RWPE2 (cell line): ENCODE measurements at regions not wholly inside any gene's neighbourhood (a gene's known extent, or its start where the extent isn't known, plus 50 kb on each side); places are given as distances from the start of the nearest gene placed in this dataset.

Source experiments
- ATAC-seq: fragments of 200-7000 bp; cut with Tn5 transposase; 3 replicates; pipeline ENCODE4 v1.9.1; 2021; ENCODE audit warnings: low read depth
- DNase-seq: peaks from one replicate; pipeline ENCODE4 v3.0.0-alpha.2; 2020; ENCODE audit warnings: low spot score
- H3K27ac ChIP-seq: fragments of 450-650 bp; 2 replicates; pipeline ENCODE4 v1.5.1; 2017; ENCODE audit warnings: mild to moderate bottlenecking; ENCODE audit not compliant: poor library complexity, severe bottlenecking
- H3K27me3 ChIP-seq: fragments of 250-450 bp; sonication (Bioruptor Pico); 2 replicates; pipeline ENCODE4 v1.5.1; 2021; ENCODE audit warnings: mild to moderate bottlenecking, moderate library complexity; ENCODE audit not compliant: insufficient read depth, poor library complexity, severe bottlenecking
- H3K36me3 ChIP-seq: fragments of 250-450 bp; sonication (Bioruptor Pico); 2 replicates; pipeline ENCODE4 v1.5.1; 2020; ENCODE audit warnings: low read depth, mild to moderate bottlenecking, moderate library complexity
- H3K4me1 ChIP-seq: fragments of 250-450 bp; sonication (Bioruptor Pico); 2 replicates; pipeline ENCODE4 v1.5.1; 2021; ENCODE audit warnings: mild to moderate bottlenecking, moderate library complexity; ENCODE audit not compliant: insufficient read depth, poor library complexity, severe bottlenecking
- H3K4me3 ChIP-seq: fragments of 250-450 bp; sonication (Bioruptor Pico); 2 replicates; pipeline ENCODE4 v1.5.1; 2021; ENCODE audit warnings: mild to moderate bottlenecking, moderate library complexity; ENCODE audit not compliant: severe bottlenecking
- H3K9me3 ChIP-seq: fragments of 250-450 bp; sonication (Bioruptor Pico); 2 replicates; pipeline ENCODE4 v1.5.1; 2021; ENCODE audit warnings: mild to moderate bottlenecking, moderate library complexity; ENCODE audit not compliant: severe bottlenecking
- TF ChIP-seq, protein P1 (sequence below): fragments of 450-650 bp; IDR thresholded peaks from one replicate; pipeline ENCODE4 v1.5.1; 2017; ENCODE audit warnings: mild to moderate bottlenecking, moderate library complexity; ENCODE audit not compliant: poor library complexity, severe bottlenecking

- H3K27me3 ChIP-seq: no peaks in the 10 kb centered on the region
- H3K4me3 ChIP-seq: no peak overlapping the region
- no peak for DNase-seq
- H3K4me1 ChIP-seq: no peaks in the 10 kb centered on the region
- TF ChIP-seq, protein P1, sequence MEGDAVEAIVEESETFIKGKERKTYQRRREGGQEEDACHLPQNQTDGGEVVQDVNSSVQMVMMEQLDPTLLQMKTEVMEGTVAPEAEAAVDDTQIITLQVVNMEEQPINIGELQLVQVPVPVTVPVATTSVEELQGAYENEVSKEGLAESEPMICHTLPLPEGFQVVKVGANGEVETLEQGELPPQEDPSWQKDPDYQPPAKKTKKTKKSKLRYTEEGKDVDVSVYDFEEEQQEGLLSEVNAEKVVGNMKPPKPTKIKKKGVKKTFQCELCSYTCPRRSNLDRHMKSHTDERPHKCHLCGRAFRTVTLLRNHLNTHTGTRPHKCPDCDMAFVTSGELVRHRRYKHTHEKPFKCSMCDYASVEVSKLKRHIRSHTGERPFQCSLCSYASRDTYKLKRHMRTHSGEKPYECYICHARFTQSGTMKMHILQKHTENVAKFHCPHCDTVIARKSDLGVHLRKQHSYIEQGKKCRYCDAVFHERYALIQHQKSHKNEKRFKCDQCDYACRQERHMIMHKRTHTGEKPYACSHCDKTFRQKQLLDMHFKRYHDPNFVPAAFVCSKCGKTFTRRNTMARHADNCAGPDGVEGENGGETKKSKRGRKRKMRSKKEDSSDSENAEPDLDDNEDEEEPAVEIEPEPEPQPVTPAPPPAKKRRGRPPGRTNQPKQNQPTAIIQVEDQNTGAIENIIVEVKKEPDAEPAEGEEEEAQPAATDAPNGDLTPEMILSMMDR: no peak
- no peak for ATAC-seq
- no peaks in the 10 kb centered on the region for H3K9me3 ChIP-seq
- no peaks in the 10 kb centered on the region for H3K36me3 ChIP-seq
- no peak overlapping the region for H3K27ac ChIP-seq
Measured at GRCh38 chr7:140283472-140283871, 106.7 kb upstream of the KDM7A start.

DNA sequence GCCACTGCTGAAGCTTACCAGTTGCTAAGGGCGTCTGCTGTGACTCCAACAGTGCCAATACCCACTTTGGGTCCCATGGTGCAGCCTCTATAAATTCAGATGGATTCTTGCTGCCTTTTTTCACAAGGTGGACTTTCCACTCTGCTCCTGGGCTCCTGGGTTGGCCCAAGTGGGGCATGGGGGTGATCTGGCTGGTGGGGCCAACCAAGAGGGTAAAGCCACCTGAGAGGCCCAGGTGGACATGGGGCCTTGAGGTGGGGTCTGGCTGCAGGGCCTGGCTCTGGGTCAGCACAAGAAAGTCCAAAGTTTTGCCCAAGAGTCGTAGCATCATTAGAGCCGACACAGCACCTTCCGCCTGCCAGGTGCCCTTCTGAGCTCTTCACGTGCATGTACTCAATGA lies 105.2 kb upstream of the KDM7A start:
- DNase-seq (no peak), ATAC-seq (no peak)
- Histone ChIP-seq H3K4me3 (no peak overlapping the region), H3K27me3 (no peaks in the 10 kb centered on the region), H3K27ac (no peak overlapping the region), H3K9me3 (no peaks in the 10 kb centered on the region), H3K36me3 (no peaks in the 10 kb centered on the region), H3K4me1 (no peaks in the 10 kb centered on the region)
- TF ChIP-seq, protein P1: no peak

DNA sequence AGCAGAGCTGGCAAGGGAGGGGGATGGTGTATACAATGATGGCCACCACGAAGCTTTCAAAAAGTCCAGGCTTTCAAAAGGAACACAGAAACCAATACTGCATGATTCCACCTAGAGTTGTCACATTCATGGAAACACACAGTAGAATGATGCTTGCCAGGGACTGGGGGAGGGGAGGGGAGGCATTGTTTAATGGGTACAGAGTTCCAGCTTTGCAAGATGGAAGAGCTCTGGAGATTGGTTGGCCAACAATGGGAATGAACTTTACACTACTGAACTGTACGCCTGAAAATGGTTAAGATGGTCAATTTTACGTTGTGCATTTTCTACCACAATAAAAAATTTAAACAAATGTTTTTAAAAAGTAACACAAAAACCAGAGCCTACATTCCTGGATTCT lies 104.5 kb upstream of the KDM7A start:
- Histone ChIP-seq H3K9me3 (no peaks in the 10 kb centered on the region), H3K36me3 (no peaks in the 10 kb centered on the region), H3K4me1 (no peaks in the 10 kb centered on the region), H3K27me3 (no peaks in the 10 kb centered on the region), H3K27ac (no peak overlapping the region), H3K4me3 (no peak overlapping the region)
- ATAC-seq: no peak
- DNase-seq: no peak
- TF ChIP-seq, protein P1: no peak

GRCh38 chr7:140276001-140276400 lies 99.2 kb upstream of the KDM7A start:
- no peak overlapping the region for H3K4me3 ChIP-seq
- no peaks in the 10 kb centered on the region for H3K4me1 ChIP-seq
- no peak for ATAC-seq
- no peak for DNase-seq
- no peak overlapping the region for H3K27ac ChIP-seq
- TF ChIP-seq, protein P1: no peak
- H3K27me3 ChIP-seq: no peaks in the 10 kb centered on the region
- peaks cover 1% of the 10 kb centered on the region for H3K9me3 ChIP-seq
- no peaks in the 10 kb centered on the region for H3K36me3 ChIP-seq

DNA sequence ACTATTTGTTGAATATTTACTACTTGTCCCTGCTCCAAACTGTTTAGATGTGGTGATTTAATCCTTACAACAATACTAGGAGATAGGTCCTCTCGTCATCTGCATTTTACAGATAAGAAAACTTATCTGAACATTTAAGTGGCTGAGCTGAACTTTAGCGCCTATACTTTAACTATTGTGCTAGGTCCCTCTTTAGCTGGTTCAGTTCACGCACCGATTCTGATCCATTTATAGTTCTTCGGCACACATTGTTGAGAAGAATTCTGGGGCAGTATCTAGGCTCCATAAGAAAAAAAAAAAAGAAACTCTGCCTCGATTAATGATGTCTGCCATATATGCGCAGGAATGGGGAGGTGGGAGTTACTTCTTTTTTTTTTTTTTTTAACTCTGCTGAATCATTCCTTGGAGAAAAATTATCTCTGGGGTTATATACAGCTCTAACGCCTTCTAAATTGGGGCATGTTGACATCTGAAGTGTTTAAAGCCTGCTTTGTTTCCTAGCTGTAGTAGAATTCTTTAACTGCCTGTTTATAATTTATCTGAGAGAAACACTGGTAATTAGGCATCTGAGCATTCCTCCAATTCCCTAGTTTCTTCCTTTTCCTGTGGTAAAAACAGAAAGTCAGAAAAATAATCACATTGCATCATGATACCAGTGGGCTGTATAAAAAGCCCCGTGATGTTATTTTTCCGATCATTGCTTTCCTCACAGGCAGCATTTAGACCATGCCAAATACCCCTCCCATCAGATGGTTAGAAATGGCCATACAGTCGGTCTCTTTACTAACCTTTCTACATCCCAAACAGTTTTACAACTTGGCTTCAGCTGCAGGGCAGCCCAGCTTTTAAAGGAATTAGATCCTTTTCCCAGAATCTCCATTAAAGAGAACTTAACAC lies 98.5 kb upstream of the KDM7A start:
- Histone ChIP-seq H3K9me3 (peaks cover 1% of the 10 kb centered on the region), H3K36me3 (no peaks in the 10 kb centered on the region), H3K27me3 (no peaks in the 10 kb centered on the region), H3K4me3 (no peak overlapping the region), H3K4me1 (no peaks in the 10 kb centered on the region), H3K27ac (no peak overlapping the region)
- ATAC-seq (no peak), DNase-seq (no peak)
- TF ChIP-seq, protein P1: no peak
